ENCODE measurements at regions not wholly inside any gene's neighbourhood (a gene's known extent, or its start where the extent isn't known, plus 50 kb on each side); places are given as distances from the start of the nearest gene placed in this dataset.
"Not testable (repeated sequence)": the region's sequence is repeated elsewhere in the genome, so short reads cannot be mapped to it uniquely, and the experiment has no call there.

- H3K4me3 ChIP-seq (ENCODE audit: low read depth, low read length), result no peak overlapping the region
- no peak for TF ChIP-seq CTCF (IDR thresholded peaks at IDR 0.05; ENCODE audit: borderline replicate concordance, insufficient read depth, low read depth, low read length)
Observed at GRCh38 chr7:81399471-81399870, 370.4 kb downstream of the HGF start.

GRCh38 chr7:81394029-81394428, 375.8 kb downstream of the HGF start:
- TF ChIP-seq CTCF (IDR thresholded peaks at IDR 0.05; ENCODE audit: borderline replicate concordance, insufficient read depth, low read depth, low read length), result no peak

GRCh38 chr7:81393018-81393417, 376.8 kb downstream of the HGF start:
- no peak for TF ChIP-seq CTCF (IDR thresholded peaks at IDR 0.05; ENCODE audit: borderline replicate concordance, insufficient read depth, low read depth, low read length)
- H3K4me3 ChIP-seq (ENCODE audit: low read depth, low read length), result no peak overlapping the region

More at GRCh38 chr7:81394029-81394428, 375.8 kb downstream of the HGF start:
- no peak overlapping the region for H3K4me3 ChIP-seq (ENCODE audit: low read depth, low read length)

- H3K4me3 ChIP-seq (ENCODE audit: low read depth, low read length), result no peak overlapping the region
- TF ChIP-seq CTCF (IDR thresholded peaks at IDR 0.05; ENCODE audit: borderline replicate concordance, insufficient read depth, low read depth, low read length), result no peak
Observed at GRCh38 chr7:81385370-81385769, 384.5 kb downstream of the HGF start.

- no peak for TF ChIP-seq CTCF (IDR thresholded peaks at IDR 0.05; ENCODE audit: borderline replicate concordance, insufficient read depth, low read depth, low read length)
- H3K4me3 ChIP-seq (ENCODE audit: low read depth, low read length), result no peak overlapping the region
Observed at GRCh38 chr7:81383846-81384245, 386.0 kb downstream of the HGF start.

- not testable (repeated sequence) for H3K4me3 ChIP-seq (ENCODE audit: low read depth, low read length)
Observed at GRCh38 chr7:81374641-81375040, 395.2 kb downstream of the HGF start.

GRCh38 chr7:81370822-81371221, 399.0 kb downstream of the HGF start:
- no peak for TF ChIP-seq CTCF (IDR thresholded peaks at IDR 0.05; ENCODE audit: borderline replicate concordance, insufficient read depth, low read depth, low read length)
- H3K4me3 ChIP-seq (ENCODE audit: low read depth, low read length), result no peak overlapping the region

- TF ChIP-seq CTCF (IDR thresholded peaks at IDR 0.05; ENCODE audit: borderline replicate concordance, insufficient read depth, low read depth, low read length), result no peak
- H3K4me3 ChIP-seq (ENCODE audit: low read depth, low read length), result no peak overlapping the region
Observed at GRCh38 chr7:81367326-81367931, 402.4 kb downstream of the HGF start.

All from GM12875 (cell line).